Fibroblast of lung (primary cell): ENCODE measurements at regions not wholly inside any gene's neighbourhood (a gene's known extent, or its start where the extent isn't known, plus 50 kb on each side); places are given as distances from the start of the nearest gene placed in this dataset.

ENCODE experiments used
- DNase-seq, 2 donors: peaks; one replicate each; pipeline versions ENCODE4 v3.0.0 to v3.0.0-alpha.2; 2010; ENCODE audit warnings: low read depth in 2 of 2
- H2AFZ ChIP-seq: 2 replicates; pipeline ENCODE4 v1.5.1; 2012; ENCODE audit warnings: low read length, control low read depth, inconsistent platforms
- H3K27ac ChIP-seq: 2 replicates; pipeline ENCODE4 v1.5.1; 2011; ENCODE audit warnings: low read length, control low read depth; ENCODE audit not compliant: insufficient read depth
- H3K27me3 ChIP-seq: 2 replicates; pipeline ENCODE4 v1.5.1; 2011; ENCODE audit warnings: mild to moderate bottlenecking, low read length; ENCODE audit not compliant: control insufficient read depth, insufficient read depth
- H3K36me3 ChIP-seq: 2 replicates; pipeline ENCODE4 v1.5.1; 2011; ENCODE audit warnings: low read length; ENCODE audit not compliant: control insufficient read depth, insufficient read depth
- H3K4me1 ChIP-seq: 2 replicates; pipeline ENCODE4 v1.5.1; 2011; ENCODE audit warnings: low read length; ENCODE audit not compliant: control insufficient read depth, insufficient read depth; ENCODE audit errors: extremely low read depth
- H3K4me2 ChIP-seq: 2 replicates; pipeline ENCODE4 v1.5.1; 2011; ENCODE audit warnings: low read length, control low read depth; ENCODE audit not compliant: insufficient read depth; ENCODE audit errors: extremely low read depth
- H3K4me3 ChIP-seq, 4 experiments: fragments of 200-600 bp in 1 of 4; sonication (generic) in 1 of 4; replicated peaks in 1 of 4; 2 replicates each; pipeline ENCODE4 v1.5.1; 2011 to 2016; ENCODE audit warnings: low read length in 4 of 4, low read depth in 3 of 4, mild to moderate bottlenecking in 3 of 4, control low read depth in 2 of 4, inconsistent platforms in 1 of 4, mixed read lengths in 1 of 4; ENCODE audit not compliant: insufficient read depth in 1 of 4; ENCODE audit errors: control extremely low read depth in 1 of 4
- H3K79me2 ChIP-seq: 2 replicates; pipeline ENCODE4 v1.5.1; 2012; ENCODE audit warnings: mild to moderate bottlenecking, low read length, inconsistent platforms; ENCODE audit not compliant: control insufficient read depth, insufficient read depth
- H3K9ac ChIP-seq: 2 replicates; pipeline ENCODE4 v1.5.1; 2011; ENCODE audit warnings: mild to moderate bottlenecking, low read length, control low read depth; ENCODE audit not compliant: insufficient read depth
- H3K9me3 ChIP-seq: 2 replicates; pipeline ENCODE4 v1.5.1; 2012; ENCODE audit warnings: low read depth, low read length; ENCODE audit not compliant: control insufficient read depth, insufficient read depth
- H4K20me1 ChIP-seq: 2 replicates; pipeline ENCODE4 v1.5.1; 2011; ENCODE audit warnings: low read length; ENCODE audit not compliant: control insufficient read depth, insufficient read depth; ENCODE audit errors: extremely low read depth
- EZH2 ChIP-seq: IDR thresholded peaks from 2 replicates; pipeline ENCODE4 v1.5.1; 2012; ENCODE audit warnings: low read length, control low read depth, mild to moderate bottlenecking; ENCODE audit errors: missing control alignments
- TF ChIP-seq, protein P1 (sequence below), 2 donors: IDR thresholded peaks in 1 of 2; conservative IDR thresholded peaks in 1 of 2; 1 replicate in 1 of 2; 2 replicates in 1 of 2; pipeline ENCODE4 v1.5.1; 2011 to 2012; ENCODE audit warnings: low read length in 2 of 2, control low read depth in 1 of 2, inconsistent platforms in 1 of 2, low read depth in 1 of 2, mild to moderate bottlenecking in 1 of 2

- Histone ChIP-seq H3K79me2 (no peaks in the 10 kb centered on the region), H2AFZ (no peak overlapping the region), H3K9ac (no peak overlapping the region), H3K4me3 (no peak overlapping the region), H3K27ac (no peak overlapping the region), H3K9me3 (no peaks in the 10 kb centered on the region), H3K4me1 (no peaks in the 10 kb centered on the region), H4K20me1 (no peaks in the 10 kb centered on the region), H3K27me3 (no peaks in the 10 kb centered on the region), H3K36me3 (no peaks in the 10 kb centered on the region), H3K4me2 (no peak overlapping the region)
- TF ChIP-seq, protein P1, sequence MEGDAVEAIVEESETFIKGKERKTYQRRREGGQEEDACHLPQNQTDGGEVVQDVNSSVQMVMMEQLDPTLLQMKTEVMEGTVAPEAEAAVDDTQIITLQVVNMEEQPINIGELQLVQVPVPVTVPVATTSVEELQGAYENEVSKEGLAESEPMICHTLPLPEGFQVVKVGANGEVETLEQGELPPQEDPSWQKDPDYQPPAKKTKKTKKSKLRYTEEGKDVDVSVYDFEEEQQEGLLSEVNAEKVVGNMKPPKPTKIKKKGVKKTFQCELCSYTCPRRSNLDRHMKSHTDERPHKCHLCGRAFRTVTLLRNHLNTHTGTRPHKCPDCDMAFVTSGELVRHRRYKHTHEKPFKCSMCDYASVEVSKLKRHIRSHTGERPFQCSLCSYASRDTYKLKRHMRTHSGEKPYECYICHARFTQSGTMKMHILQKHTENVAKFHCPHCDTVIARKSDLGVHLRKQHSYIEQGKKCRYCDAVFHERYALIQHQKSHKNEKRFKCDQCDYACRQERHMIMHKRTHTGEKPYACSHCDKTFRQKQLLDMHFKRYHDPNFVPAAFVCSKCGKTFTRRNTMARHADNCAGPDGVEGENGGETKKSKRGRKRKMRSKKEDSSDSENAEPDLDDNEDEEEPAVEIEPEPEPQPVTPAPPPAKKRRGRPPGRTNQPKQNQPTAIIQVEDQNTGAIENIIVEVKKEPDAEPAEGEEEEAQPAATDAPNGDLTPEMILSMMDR (conservative IDR thresholded peaks at IDR 0.05 in 1 of 2, IDR thresholded peaks at IDR 0.05 in 1 of 2; ENCODE audit: low read depth in 1 of 2, low read length in 2 of 2), result no peak
- TF ChIP-seq EZH2, result no peak
- peak in 1 of 2 donors; percentile 51 for DNase-seq
Measured at GRCh38 chrX:28058901-28059300, 77.7 kb upstream of the DCAF8L1 start.

GRCh38 chrX:28042826-28043564 is 61.7 kb upstream of the DCAF8L1 start:
- H4K20me1 ChIP-seq, result no peaks in the 10 kb centered on the region
- no peaks in the 10 kb centered on the region for H3K4me1 ChIP-seq
- no peaks in the 10 kb centered on the region for H3K36me3 ChIP-seq
- H3K27ac ChIP-seq, result no peak overlapping the region
- TF ChIP-seq, protein P1 (conservative IDR thresholded peaks at IDR 0.05 in 1 of 2, IDR thresholded peaks at IDR 0.05 in 1 of 2; ENCODE audit: low read depth in 1 of 2, low read length in 2 of 2), result no peak
- no peak for TF ChIP-seq EZH2
- H3K4me2 ChIP-seq, result no peak overlapping the region
- no peak overlapping the region for H3K4me3 ChIP-seq
- H2AFZ ChIP-seq, result no peak overlapping the region
- H3K79me2 ChIP-seq, result no peaks in the 10 kb centered on the region
- no peak for DNase-seq
- H3K9ac ChIP-seq, result no peak overlapping the region
- no peaks in the 10 kb centered on the region for H3K9me3 ChIP-seq
- H3K27me3 ChIP-seq, result no peaks in the 10 kb centered on the region

DNA sequence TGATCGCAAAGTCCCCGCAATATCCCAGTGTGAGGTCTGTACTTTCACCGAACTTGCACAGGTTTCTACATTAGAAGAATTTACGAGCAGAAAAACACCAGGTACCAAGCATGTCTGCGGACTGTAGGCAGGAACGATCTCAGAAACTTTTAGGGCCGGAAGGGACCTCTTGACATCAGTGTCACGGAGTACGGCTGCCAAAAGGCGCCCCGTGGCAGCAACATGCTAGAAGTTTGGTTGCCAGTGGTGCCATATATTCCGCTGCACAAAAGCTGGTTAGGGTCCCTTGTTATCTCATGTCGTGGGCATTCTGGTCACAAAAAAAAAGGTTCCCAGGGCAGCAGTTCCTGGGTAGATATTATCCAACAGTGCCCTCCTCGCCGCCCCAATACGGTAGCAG is 61.0 kb upstream of the DCAF8L1 start:
- TF ChIP-seq, protein P1 (conservative IDR thresholded peaks at IDR 0.05 in 1 of 2, IDR thresholded peaks at IDR 0.05 in 1 of 2; ENCODE audit: low read depth in 1 of 2, low read length in 2 of 2), result no peak

More for the DNA sequence above, 61.0 kb upstream of the DCAF8L1 start:
- no peak overlapping the region for H2AFZ ChIP-seq
- H3K4me1 ChIP-seq, result no peaks in the 10 kb centered on the region
- no peaks in the 10 kb centered on the region for H4K20me1 ChIP-seq
- no peaks in the 10 kb centered on the region for H3K27me3 ChIP-seq
- H3K9me3 ChIP-seq, result no peaks in the 10 kb centered on the region
- H3K27ac ChIP-seq, result no peak overlapping the region
- H3K4me3 ChIP-seq, result no peak overlapping the region
- H3K4me2 ChIP-seq, result no peak overlapping the region
- H3K79me2 ChIP-seq, result no peaks in the 10 kb centered on the region
- no peak overlapping the region for H3K9ac ChIP-seq
- no peaks in the 10 kb centered on the region for H3K36me3 ChIP-seq
- no peak for DNase-seq
